GM23338 (cell line): ENCODE measurements at regions not wholly inside any gene's neighbourhood (a gene's known extent, or its start where the extent isn't known, plus 50 kb on each side); places are given as distances from the start of the nearest gene placed in this dataset.

Experiments used
- ATAC-seq: fragments of 200-7000 bp; cut with Tn5 transposase; 3 replicates; pipeline ENCODE4 v1.9.1; 2020
- DNase-seq: peaks from one replicate; pipeline ENCODE4 v3.0.0-alpha.2; 2015; ENCODE audit warnings: low spot score
- H2AFZ ChIP-seq: fragments of 200-600 bp; sonication (generic); 2 replicates; pipeline ENCODE4 v1.8.0; 2016; ENCODE audit warnings: antibody characterized with exemption, mild to moderate bottlenecking, moderate library complexity
- H3F3A ChIP-seq: fragments of 200-600 bp; sonication (generic); replicated peaks from 2 replicates; pipeline ENCODE4 v1.8.0; 2017; ENCODE audit warnings: antibody characterized with exemption, mixed run types, low read depth
- H3K27ac ChIP-seq: fragments of 200-600 bp; sonication (generic); 2 replicates; pipeline ENCODE4 v1.6.1; 2016; ENCODE audit warnings: low read depth
- H3K27me3 ChIP-seq: fragments of 200-600 bp; sonication (generic); 2 replicates; pipeline ENCODE4 v1.8.0; 2016; ENCODE audit warnings: mild to moderate bottlenecking, mixed run types, moderate library complexity; ENCODE audit not compliant: insufficient read depth
- H3K36me3 ChIP-seq: fragments of 200-600 bp; sonication (generic); 2 replicates; pipeline ENCODE4 v1.8.0; 2016; ENCODE audit warnings: mild to moderate bottlenecking; ENCODE audit not compliant: insufficient read depth
- H3K4me1 ChIP-seq: fragments of 200-600 bp; sonication (generic); 2 replicates; pipeline ENCODE4 v1.8.0; 2016; ENCODE audit warnings: mild to moderate bottlenecking, moderate library complexity; ENCODE audit not compliant: insufficient read depth
- H3K4me2 ChIP-seq: fragments of 200-600 bp; sonication (generic); 2 replicates; pipeline ENCODE4 v1.7.1; 2017; ENCODE audit warnings: mixed run types
- H3K4me3 ChIP-seq: fragments of 200-600 bp; sonication (generic); 2 replicates; pipeline ENCODE4 v1.6.1; 2016; ENCODE audit warnings: mixed run types
- H3K79me2 ChIP-seq: fragments of 200-600 bp; sonication (generic); replicated peaks from 2 replicates; pipeline ENCODE4 v1.8.0; 2017; ENCODE audit warnings: mild to moderate bottlenecking; ENCODE audit not compliant: insufficient read depth
- H3K9me2 ChIP-seq: fragments of 200-600 bp; sonication (generic); 2 replicates; pipeline ENCODE4 v1.8.0; 2017; ENCODE audit not compliant: insufficient read depth
- H4K20me1 ChIP-seq: fragments of 200-600 bp; sonication (generic); replicated peaks from 2 replicates; pipeline ENCODE4 v1.8.0; 2017; ENCODE audit warnings: mild to moderate bottlenecking; ENCODE audit not compliant: insufficient read depth
- H3K27ac Mint-ChIP-seq: 2 replicates; pipeline ENCODE4 v1.8.0; 2020; ENCODE audit warnings: inconsistent platforms, mild to moderate bottlenecking, moderate library complexity, mixed read lengths
- H3K27me3 Mint-ChIP-seq: 3 replicates; pipeline ENCODE4 v1.8.0; 2022; ENCODE audit warnings: low read depth, mild to moderate bottlenecking, moderate library complexity, mixed read lengths, inconsistent platforms; ENCODE audit not compliant: insufficient read depth, poor library complexity
- H3K36me3 Mint-ChIP-seq: 3 replicates; pipeline ENCODE4 v1.8.0; 2021; ENCODE audit warnings: low read depth, mild to moderate bottlenecking, inconsistent platforms, moderate library complexity, mixed read lengths
- H3K4me1 Mint-ChIP-seq: 3 replicates; pipeline ENCODE4 v1.8.0; 2020; ENCODE audit warnings: mild to moderate bottlenecking, inconsistent platforms, mixed read lengths
- H3K4me3 Mint-ChIP-seq: 3 replicates; pipeline ENCODE4 v1.8.0; 2021; ENCODE audit warnings: moderate library complexity, mild to moderate bottlenecking, inconsistent platforms, mixed read lengths
- H3K9me3 Mint-ChIP-seq: 3 replicates; pipeline ENCODE4 v1.8.0; 2020; ENCODE audit warnings: moderate library complexity, mild to moderate bottlenecking, inconsistent platforms, mixed read lengths
- STAT1 ChIP-seq: IDR thresholded peaks from one replicate; pipeline ENCODE4 v1.6.1; 2016; ENCODE audit warnings: antibody characterized with exemption; ENCODE audit not compliant: unreplicated experiment
- ZNF331 ChIP-seq: fragments of 250-450 bp; sonication (Bioruptor Pico); IDR thresholded peaks from 2 replicates; pipeline ENCODE4 v1.5.0; 2020; ENCODE audit warnings: low read depth, mild to moderate bottlenecking, moderate library complexity
- TF ChIP-seq, protein P1 (sequence below): fragments of 250-450 bp; sonication (Bioruptor Pico); IDR thresholded peaks from 2 replicates; pipeline ENCODE4 v1.5.0; 2020; ENCODE audit warnings: mild to moderate bottlenecking, moderate library complexity
- TF ChIP-seq, protein P2 (sequence below), 2 experiments: fragments of 200-600 bp in 1 of 2; sonication (generic) in 1 of 2; conservative IDR thresholded peaks; 2 replicates each; pipeline versions ENCODE4 v1.5.1 to v1.6.1; 2016 to 2017; ENCODE audit warnings: antibody characterized with exemption in 2 of 2, low read depth in 2 of 2, mild to moderate bottlenecking in 2 of 2, moderate library complexity in 1 of 2

DNA sequence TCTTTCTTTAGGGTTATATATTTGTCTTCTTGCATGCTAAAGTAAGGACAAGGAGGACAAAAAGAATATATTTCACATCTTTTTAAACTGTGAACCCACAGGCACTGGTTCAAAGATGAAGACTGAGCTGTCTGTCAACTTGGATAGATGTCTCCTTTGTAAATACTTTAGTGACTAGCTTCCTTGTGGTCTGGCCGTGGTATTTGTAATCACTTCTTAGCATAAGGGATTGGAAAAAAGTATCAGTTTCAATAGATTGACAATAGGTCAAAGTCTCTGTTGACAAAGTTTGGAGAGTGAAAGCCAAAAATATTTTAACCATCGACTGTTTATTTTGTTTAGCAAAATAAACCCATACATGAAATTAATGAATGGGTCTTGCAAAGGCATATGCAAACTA is 91.4 kb downstream of the TMEM167A start:
- H3K9me2 ChIP-seq: no peaks in the 10 kb centered on the region
- H3K27ac ChIP-seq: no peak overlapping the region
- H3K9me3 Mint-ChIP-seq: no peaks in the 10 kb centered on the region
- H3K4me3 Mint-ChIP-seq: no peak overlapping the region; the same call in 2 of the 3 replicates
- H3K4me2 ChIP-seq: 0 out of 2 replicates have a peak overlapping the region, but pooled peaks have one; percentile 7
- DNase-seq (no peak), ATAC-seq (no peak)
- H2AFZ ChIP-seq: peak overlapping the region; percentile 63; the same call in 1 of the 2 replicates
- H3K27me3 Mint-ChIP-seq: peaks cover 2% of the 10 kb centered on the region
- H3K4me1 ChIP-seq: peaks cover 32% of the 10 kb centered on the region
- peaks cover 25% of the 10 kb centered on the region for H3K4me1 Mint-ChIP-seq
- no peak overlapping the region; the same call in 1 of the 2 replicates for H3K27ac Mint-ChIP-seq
- H3K4me3 ChIP-seq: no peak overlapping the region
- no peaks in the 10 kb centered on the region for H3K79me2 ChIP-seq
- H3F3A ChIP-seq: no peaks in the 10 kb centered on the region
- H3K27me3 ChIP-seq: no peaks in the 10 kb centered on the region
- no peaks in the 10 kb centered on the region for H3K36me3 Mint-ChIP-seq
- no peaks in the 10 kb centered on the region for H3K36me3 ChIP-seq
- H4K20me1 ChIP-seq: no peaks in the 10 kb centered on the region
- TF ChIP-seq, protein P1, sequence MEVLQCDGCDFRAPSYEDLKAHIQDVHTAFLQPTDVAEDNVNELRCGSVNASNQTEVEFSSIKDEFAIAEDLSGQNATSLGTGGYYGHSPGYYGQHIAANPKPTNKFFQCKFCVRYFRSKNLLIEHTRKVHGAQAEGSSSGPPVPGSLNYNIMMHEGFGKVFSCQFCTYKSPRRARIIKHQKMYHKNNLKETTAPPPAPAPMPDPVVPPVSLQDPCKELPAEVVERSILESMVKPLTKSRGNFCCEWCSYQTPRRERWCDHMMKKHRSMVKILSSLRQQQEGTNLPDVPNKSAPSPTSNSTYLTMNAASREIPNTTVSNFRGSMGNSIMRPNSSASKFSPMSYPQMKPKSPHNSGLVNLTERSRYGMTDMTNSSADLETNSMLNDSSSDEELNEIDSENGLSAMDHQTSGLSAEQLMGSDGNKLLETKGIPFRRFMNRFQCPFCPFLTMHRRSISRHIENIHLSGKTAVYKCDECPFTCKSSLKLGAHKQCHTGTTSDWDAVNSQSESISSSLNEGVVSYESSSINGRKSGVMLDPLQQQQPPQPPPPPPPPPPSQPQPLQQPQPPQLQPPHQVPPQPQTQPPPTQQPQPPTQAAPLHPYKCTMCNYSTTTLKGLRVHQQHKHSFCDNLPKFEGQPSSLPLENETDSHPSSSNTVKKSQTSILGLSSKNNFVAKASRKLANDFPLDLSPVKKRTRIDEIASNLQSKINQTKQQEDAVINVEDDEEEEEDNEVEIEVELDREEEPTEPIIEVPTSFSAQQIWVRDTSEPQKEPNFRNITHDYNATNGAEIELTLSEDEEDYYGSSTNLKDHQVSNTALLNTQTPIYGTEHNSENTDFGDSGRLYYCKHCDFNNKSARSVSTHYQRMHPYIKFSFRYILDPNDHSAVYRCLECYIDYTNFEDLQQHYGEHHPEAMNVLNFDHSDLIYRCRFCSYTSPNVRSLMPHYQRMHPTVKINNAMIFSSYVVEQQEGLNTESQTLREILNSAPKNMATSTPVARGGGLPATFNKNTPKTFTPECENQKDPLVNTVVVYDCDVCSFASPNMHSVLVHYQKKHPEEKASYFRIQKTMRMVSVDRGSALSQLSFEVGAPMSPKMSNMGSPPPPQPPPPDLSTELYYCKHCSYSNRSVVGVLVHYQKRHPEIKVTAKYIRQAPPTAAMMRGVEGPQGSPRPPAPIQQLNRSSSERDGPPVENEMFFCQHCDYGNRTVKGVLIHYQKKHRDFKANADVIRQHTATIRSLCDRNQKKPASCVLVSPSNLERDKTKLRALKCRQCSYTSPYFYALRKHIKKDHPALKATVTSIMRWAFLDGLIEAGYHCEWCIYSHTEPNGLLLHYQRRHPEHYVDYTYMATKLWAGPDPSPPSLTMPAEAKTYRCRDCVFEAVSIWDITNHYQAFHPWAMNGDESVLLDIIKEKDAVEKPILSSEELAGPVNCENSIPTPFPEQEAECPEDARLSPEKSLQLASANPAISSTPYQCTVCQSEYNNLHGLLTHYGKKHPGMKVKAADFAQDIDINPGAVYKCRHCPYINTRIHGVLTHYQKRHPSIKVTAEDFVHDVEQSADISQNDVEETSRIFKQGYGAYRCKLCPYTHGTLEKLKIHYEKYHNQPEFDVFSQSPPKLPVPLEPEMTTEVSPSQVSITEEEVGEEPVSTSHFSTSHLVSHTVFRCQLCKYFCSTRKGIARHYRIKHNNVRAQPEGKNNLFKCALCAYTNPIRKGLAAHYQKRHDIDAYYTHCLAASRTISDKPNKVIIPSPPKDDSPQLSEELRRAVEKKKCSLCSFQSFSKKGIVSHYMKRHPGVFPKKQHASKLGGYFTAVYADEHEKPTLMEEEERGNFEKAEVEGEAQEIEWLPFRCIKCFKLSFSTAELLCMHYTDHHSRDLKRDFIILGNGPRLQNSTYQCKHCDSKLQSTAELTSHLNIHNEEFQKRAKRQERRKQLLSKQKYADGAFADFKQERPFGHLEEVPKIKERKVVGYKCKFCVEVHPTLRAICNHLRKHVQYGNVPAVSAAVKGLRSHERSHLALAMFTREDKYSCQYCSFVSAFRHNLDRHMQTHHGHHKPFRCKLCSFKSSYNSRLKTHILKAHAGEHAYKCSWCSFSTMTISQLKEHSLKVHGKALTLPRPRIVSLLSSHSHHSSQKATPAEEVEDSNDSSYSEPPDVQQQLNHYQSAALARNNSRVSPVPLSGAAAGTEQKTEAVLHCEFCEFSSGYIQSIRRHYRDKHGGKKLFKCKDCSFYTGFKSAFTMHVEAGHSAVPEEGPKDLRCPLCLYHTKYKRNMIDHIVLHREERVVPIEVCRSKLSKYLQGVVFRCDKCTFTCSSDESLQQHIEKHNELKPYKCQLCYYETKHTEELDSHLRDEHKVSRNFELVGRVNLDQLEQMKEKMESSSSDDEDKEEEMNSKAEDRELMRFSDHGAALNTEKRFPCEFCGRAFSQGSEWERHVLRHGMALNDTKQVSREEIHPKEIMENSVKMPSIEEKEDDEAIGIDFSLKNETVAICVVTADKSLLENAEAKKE (CRISPR knock-in tag): no peak
- TF ChIP-seq STAT1: no peak
- TF ChIP-seq, protein P2, sequence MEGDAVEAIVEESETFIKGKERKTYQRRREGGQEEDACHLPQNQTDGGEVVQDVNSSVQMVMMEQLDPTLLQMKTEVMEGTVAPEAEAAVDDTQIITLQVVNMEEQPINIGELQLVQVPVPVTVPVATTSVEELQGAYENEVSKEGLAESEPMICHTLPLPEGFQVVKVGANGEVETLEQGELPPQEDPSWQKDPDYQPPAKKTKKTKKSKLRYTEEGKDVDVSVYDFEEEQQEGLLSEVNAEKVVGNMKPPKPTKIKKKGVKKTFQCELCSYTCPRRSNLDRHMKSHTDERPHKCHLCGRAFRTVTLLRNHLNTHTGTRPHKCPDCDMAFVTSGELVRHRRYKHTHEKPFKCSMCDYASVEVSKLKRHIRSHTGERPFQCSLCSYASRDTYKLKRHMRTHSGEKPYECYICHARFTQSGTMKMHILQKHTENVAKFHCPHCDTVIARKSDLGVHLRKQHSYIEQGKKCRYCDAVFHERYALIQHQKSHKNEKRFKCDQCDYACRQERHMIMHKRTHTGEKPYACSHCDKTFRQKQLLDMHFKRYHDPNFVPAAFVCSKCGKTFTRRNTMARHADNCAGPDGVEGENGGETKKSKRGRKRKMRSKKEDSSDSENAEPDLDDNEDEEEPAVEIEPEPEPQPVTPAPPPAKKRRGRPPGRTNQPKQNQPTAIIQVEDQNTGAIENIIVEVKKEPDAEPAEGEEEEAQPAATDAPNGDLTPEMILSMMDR (conservative IDR thresholded peaks at IDR 0.05; ENCODE audit: low read depth in 2 of 2): no peak
- TF ChIP-seq ZNF331: no peak
